ENCODE measurements at regions not wholly inside any gene's neighbourhood (a gene's known extent, or its start where the extent isn't known, plus 50 kb on each side); places are given as distances from the start of the nearest gene placed in this dataset.

DNA sequence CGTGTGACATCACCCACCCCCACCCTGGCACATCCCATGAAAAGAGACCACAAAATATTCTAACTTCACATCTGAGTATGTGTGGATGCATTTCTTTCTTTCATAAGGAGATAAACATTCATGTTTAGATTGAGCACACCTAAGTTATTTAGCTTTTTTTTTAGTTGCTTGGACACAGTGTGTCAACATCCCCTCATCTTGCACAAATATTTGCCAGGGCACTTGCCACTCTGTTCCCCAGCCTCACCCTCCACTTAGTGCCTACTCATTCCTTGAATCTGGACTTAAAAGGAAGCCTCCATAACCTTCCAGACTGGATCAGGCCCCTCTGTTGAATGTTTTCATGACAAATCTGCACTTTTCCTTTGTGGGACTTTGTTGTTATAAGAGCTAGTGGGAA lies 338.9 kb upstream of the IGFBP3 start:
- TF ChIP-seq, protein P1, sequence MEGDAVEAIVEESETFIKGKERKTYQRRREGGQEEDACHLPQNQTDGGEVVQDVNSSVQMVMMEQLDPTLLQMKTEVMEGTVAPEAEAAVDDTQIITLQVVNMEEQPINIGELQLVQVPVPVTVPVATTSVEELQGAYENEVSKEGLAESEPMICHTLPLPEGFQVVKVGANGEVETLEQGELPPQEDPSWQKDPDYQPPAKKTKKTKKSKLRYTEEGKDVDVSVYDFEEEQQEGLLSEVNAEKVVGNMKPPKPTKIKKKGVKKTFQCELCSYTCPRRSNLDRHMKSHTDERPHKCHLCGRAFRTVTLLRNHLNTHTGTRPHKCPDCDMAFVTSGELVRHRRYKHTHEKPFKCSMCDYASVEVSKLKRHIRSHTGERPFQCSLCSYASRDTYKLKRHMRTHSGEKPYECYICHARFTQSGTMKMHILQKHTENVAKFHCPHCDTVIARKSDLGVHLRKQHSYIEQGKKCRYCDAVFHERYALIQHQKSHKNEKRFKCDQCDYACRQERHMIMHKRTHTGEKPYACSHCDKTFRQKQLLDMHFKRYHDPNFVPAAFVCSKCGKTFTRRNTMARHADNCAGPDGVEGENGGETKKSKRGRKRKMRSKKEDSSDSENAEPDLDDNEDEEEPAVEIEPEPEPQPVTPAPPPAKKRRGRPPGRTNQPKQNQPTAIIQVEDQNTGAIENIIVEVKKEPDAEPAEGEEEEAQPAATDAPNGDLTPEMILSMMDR (IDR thresholded peaks at IDR 0.05), result no peak
- no peak for TF ChIP-seq POLR2A (IDR thresholded peaks at IDR 0.05)
